BJ (cell line): ENCODE measurements at regions not wholly inside any gene's neighbourhood (a gene's known extent, or its start where the extent isn't known, plus 50 kb on each side); places are given as distances from the start of the nearest gene placed in this dataset. TPM values are rescaled to one million over a fixed set of nuclear protein-coding genes. Genes with fewer than 3 reads are reported as not detected.

Experiments
- CTCF ChIA-PET: fragments of 350-600 bp; formaldehyde crosslinking; extraction: SDS; loops from one replicate; lab custom pipeline; 2021; ENCODE audit warnings: antibody characterized with exemption, inconsistent platforms; lab: Yijun Ruan, JAX
- POLR2A ChIA-PET: fragments of 300-600 bp; sonication (Branson Sonifier 250); formaldehyde crosslinking; extraction: SDS; loops from one replicate; lab custom pipeline; 2021; ENCODE audit warnings: antibody characterized with exemption; lab: Charles Lee
- DNase-seq: peaks from one replicate; pipeline ENCODE4 v3.0.0-alpha.2; 2011; ENCODE audit warnings: low read depth
- H3K27me3 ChIP-seq: 2 replicates; pipeline ENCODE4 v1.6.0; 2011; ENCODE audit warnings: low read length; ENCODE audit not compliant: control insufficient read depth, insufficient read depth
- H3K36me3 ChIP-seq: 2 replicates; pipeline ENCODE4 v1.5.1; 2011; ENCODE audit warnings: low read length; ENCODE audit not compliant: control insufficient read depth, insufficient read depth
- H3K4me3 ChIP-seq: 2 replicates; pipeline ENCODE4 v1.5.1; 2011; ENCODE audit warnings: low read depth, mild to moderate bottlenecking, control low read depth, low read length
- CTCF ChIP-seq: IDR thresholded peaks from 2 replicates; pipeline ENCODE4 v1.5.1; 2011; ENCODE audit warnings: low read depth, mild to moderate bottlenecking, control low read depth, inconsistent platforms, low read length, moderate library complexity; ENCODE audit not compliant: insufficient read depth
- small RNA-seq: library from RNA; depleted of rRNA; stranded (forward); fragments of <200 nt; gene quantifications from one replicate; pipeline ENCODE3, GENCODE V24; 2012; ENCODE audit warnings: low replicate concordance, low read depth; ENCODE audit not compliant: insufficient read length

- no peak overlapping the region for H3K4me3 ChIP-seq
- ChIA-PET CTCF (no interaction called here), POLR2A (no interaction called here)
- no peak for DNase-seq
- peaks cover 2% of the 10 kb centered on the region; the same call in 1 of the 2 replicates for H3K36me3 ChIP-seq
- no peak for TF ChIP-seq CTCF
- H3K27me3 ChIP-seq = no peaks in the 10 kb centered on the region
Measured at GRCh38 chr1:101075926-101076325, 50.3 kb upstream of the DPH5 start.

Small RNAs in the stretch of these regions (small RNA-seq; reads per million reads assigned to genes)
- not detected for gene RF00424
